GM10248 (cell line): ENCODE measurements at regions not wholly inside any gene's neighbourhood (a gene's known extent, or its start where the extent isn't known, plus 50 kb on each side); places are given as distances from the start of the nearest gene placed in this dataset.

Experiments used
- CTCF ChIA-PET: fragments of 300-600 bp; sonication (Branson Sonifier 250); formaldehyde crosslinking; extraction: SDS; loops from one replicate; lab custom pipeline; 2021; ENCODE audit warnings: antibody characterized with exemption; lab: Yijun Ruan, JAX
- POLR2A ChIA-PET: fragments of 350-650 bp; sonication (Branson Sonifier 250); formaldehyde crosslinking; extraction: SDS; loops from one replicate; lab custom pipeline; 2020; ENCODE audit warnings: antibody characterized with exemption; lab: Yijun Ruan, JAX
- DNase-seq: peaks from one replicate; pipeline ENCODE4 v3.0.0; 2012; ENCODE audit errors: extremely low spot score
- TF ChIP-seq, protein P1 (sequence below): IDR thresholded peaks from 2 replicates; pipeline ENCODE4 v1.5.1; 2012; ENCODE audit warnings: mild to moderate bottlenecking, low read depth; ENCODE audit errors: extremely low read depth, missing control alignments, control extremely low read depth

DNA sequence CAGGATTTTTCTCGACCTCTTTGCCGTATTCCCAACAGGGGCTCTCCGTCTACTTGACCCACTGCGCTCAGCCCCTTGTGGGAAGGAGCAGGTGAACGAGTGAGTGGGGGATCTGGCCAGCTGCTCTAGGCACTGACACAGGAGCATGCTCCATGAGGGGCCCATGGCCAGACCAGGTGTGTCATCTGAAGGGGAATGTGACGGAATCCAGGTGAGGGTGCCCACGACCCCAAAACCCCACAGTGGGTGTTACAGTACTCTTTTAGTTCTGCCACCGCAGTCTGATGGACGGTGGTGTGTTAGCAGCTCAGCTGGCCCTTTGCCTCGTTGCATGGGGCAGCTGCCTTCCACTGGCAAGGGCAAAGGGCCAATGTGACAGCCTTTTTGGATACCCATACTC lies 601.4 kb upstream of the NCAM2 start:
- DNase-seq: no peak
- CTCF ChIA-PET: no interaction called here
- POLR2A ChIA-PET: no interaction called here
- TF ChIP-seq, protein P1, sequence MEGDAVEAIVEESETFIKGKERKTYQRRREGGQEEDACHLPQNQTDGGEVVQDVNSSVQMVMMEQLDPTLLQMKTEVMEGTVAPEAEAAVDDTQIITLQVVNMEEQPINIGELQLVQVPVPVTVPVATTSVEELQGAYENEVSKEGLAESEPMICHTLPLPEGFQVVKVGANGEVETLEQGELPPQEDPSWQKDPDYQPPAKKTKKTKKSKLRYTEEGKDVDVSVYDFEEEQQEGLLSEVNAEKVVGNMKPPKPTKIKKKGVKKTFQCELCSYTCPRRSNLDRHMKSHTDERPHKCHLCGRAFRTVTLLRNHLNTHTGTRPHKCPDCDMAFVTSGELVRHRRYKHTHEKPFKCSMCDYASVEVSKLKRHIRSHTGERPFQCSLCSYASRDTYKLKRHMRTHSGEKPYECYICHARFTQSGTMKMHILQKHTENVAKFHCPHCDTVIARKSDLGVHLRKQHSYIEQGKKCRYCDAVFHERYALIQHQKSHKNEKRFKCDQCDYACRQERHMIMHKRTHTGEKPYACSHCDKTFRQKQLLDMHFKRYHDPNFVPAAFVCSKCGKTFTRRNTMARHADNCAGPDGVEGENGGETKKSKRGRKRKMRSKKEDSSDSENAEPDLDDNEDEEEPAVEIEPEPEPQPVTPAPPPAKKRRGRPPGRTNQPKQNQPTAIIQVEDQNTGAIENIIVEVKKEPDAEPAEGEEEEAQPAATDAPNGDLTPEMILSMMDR: no peak

DNA sequence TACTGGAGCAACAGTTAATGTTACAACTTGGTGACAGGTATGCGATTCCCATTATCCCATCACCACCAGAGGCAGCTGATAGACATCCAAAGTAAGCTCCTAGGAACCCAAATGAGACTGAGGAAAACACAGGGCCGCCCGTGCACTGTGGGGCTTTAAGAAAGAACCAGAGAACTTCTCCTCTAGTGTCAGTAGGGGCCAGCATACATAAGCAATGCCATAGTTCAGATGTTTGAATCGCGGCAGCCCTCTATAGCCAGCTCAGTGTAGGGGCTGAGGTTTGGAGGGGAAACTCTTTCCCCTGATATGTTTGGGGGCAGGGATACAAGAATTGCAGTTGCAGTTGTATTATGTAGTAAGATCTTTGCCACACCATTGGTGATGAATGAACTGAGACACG lies 593.3 kb upstream of the NCAM2 start:
- TF ChIP-seq, protein P1: no peak
- DNase-seq: no peak
- ChIA-PET CTCF (no interaction called here), POLR2A (no interaction called here)

DNA sequence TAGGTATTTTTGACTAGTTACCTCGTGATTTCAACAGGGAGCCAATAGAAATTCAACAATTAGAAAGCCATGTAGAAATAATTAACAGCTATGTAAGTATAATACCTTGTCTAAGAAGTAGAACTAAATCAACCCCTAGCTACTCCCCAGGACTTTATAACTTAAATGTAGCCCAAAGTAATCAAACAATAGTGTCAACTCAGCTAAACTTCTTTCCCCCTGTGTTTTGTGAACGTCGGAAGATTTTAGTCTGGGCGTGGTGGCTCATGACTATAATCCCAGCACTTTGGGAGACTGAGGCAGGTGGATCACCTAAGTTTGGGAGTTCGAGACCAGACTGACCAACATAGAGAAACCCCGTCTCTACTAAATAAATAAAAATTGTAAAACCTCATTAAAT lies 579.9 kb upstream of the NCAM2 start:
- TF ChIP-seq, protein P1: no peak
- ChIA-PET CTCF (interaction anchor here (1.4 kb wide), 1 partner anchor 10 kb away, joined by 3 read pairs; no protein-coding TSS in a partner anchor), POLR2A (no interaction called here)
- no peak for DNase-seq

DNA sequence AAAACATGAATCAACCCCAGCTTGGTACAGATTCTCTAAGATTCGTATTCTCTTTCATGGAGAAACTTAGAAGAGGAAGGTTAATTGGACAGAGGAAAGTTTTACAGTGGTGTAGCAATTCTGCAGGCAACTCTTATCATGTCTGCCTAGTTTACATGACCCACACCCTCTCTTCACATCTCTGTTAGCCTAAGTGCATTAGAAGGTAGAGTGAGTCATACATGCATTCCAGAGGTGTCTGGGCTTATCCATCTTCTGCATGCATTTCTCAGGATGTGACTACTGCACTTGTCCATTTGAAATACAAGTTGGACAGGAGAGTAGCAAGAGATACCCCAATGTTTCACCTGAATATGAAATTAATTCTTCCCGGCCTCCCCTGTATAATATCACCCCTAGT lies 578.4 kb upstream of the NCAM2 start:
- POLR2A ChIA-PET: no interaction called here
- CTCF ChIA-PET: no interaction called here
- DNase-seq: no peak
- TF ChIP-seq, protein P1: no peak

DNA sequence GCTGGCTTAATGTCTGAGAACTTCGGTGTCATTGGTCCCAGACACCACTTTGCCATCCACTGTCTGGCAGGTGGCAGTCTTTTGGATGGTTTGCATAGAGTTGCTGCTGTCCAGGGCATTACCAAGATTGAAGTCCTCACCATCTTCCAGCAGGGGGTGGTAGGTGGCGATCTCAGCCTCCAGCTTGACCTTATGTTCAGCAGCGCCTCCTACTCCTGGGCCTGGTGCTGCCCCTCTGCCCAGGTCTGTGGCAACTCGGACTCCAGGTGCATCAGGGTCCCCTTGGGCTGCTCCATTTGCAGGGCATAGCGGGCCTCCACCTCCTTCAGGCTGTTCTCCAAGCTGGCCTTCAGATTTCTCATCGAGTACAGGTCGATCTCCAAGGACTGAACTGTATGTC lies 573.3 kb upstream of the NCAM2 start:
- ChIA-PET CTCF (no interaction called here), POLR2A (no interaction called here)
- no peak for DNase-seq
- TF ChIP-seq, protein P1: no peak

DNA sequence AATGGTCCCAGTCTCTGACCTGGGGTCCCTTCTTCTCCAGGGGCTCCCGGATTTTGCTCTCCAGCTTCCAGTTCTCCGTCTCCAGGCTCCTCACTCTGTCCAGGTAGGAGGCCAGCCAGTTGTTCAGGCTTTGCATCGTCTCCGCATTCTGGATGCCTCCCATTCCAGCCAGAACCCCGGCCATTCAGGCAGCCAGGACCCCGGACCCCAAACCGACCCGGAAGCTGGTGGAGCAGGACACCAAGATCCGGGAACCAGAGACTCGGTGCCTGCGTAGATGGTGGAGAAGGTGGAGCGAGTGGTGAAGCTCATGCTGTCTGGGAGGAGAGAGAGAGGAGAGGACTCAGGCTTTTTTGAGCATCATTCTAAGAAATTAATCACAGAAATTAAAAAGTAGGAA lies 572.4 kb upstream of the NCAM2 start:
- POLR2A ChIA-PET: no interaction called here
- CTCF ChIA-PET: no interaction called here
- TF ChIP-seq, protein P1: no peak
- DNase-seq: no peak

DNA sequence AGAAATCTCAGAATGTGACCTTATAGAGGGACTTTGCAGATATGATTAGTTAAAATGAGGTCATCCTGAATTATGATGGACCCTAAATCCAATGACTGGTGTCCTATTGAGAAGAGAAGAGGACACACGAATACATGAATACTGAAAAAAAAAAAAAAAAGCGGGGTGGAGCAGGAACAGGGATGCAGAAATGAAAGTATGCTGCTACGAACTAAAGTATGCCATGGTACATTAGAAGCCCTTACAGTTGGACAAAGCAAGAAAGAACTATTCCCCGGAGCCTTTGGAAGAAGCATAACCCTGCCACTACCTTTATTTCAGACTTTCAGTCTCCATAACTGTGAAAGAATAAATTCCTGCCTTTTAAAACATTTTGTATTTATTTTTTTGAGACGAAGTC lies 557.9 kb upstream of the NCAM2 start:
- no peak for DNase-seq
- TF ChIP-seq, protein P1: no peak
- ChIA-PET CTCF (interaction anchor here (0.7 kb wide), 1 partner anchor 30 kb away, joined by 3 read pairs; no protein-coding TSS in a partner anchor), POLR2A (no interaction called here)
